WTC11 (cell line): ENCODE measurements at regions not wholly inside any gene's neighbourhood (a gene's known extent, or its start where the extent isn't known, plus 50 kb on each side); places are given as distances from the start of the nearest gene placed in this dataset.

Experiments used
- ATAC-seq: fragments of 200-7000 bp; cut with Tn5 transposase; 2 replicates; pipeline ENCODE4 v1.10.0; 2021; ENCODE audit warnings: mild to moderate bottlenecking, moderate library complexity
- CTCF ChIA-PET: fragments of 300-600 bp; sonication (Branson Sonifier 250); formaldehyde crosslinking; loops from one replicate; lab custom pipeline; 2021; ENCODE audit warnings: antibody characterized with exemption; lab: Charles Lee
- POLR2A ChIA-PET: fragments of 350-600 bp; sonication (Branson Sonifier 250); formaldehyde crosslinking; loops from one replicate; lab custom pipeline; 2021; ENCODE audit warnings: antibody characterized with exemption; lab: Charles Lee
- DNase-seq: peaks from one replicate; pipeline ENCODE4 v3.0.0; 2021; ENCODE audit warnings: low spot score
- H3K27ac Mint-ChIP-seq: 2 replicates; pipeline ENCODE4 v1.8.0; 2021; ENCODE audit warnings: mixed read lengths
- H3K27me3 Mint-ChIP-seq: 2 replicates; pipeline ENCODE4 v1.8.0; 2021; ENCODE audit warnings: low read depth, mild to moderate bottlenecking, moderate library complexity, mixed read lengths
- H3K36me3 Mint-ChIP-seq: 2 replicates; pipeline ENCODE4 v1.8.0; 2021; ENCODE audit warnings: mixed read lengths
- H3K4me1 Mint-ChIP-seq: 2 replicates; pipeline ENCODE4 v1.8.0; 2022; ENCODE audit warnings: mixed read lengths
- H3K4me3 Mint-ChIP-seq: 2 replicates; pipeline ENCODE4 v1.8.0; 2021; ENCODE audit warnings: mild to moderate bottlenecking, moderate library complexity, mixed read lengths
- H3K9me3 Mint-ChIP-seq: 2 replicates; pipeline ENCODE4 v1.8.0; 2021; ENCODE audit warnings: mixed read lengths
- CBFB ChIP-seq: sonication (generic); formaldehyde crosslinking; IDR thresholded peaks from 2 replicates; pipeline ENCODE4 v1.8.1; 2022; ENCODE audit warnings: mild to moderate bottlenecking, low read depth, missing genetic modification reagents
- CREB1 ChIP-seq: sonication (generic); formaldehyde crosslinking; IDR thresholded peaks from 2 replicates; pipeline ENCODE4 v1.8.0; 2023; ENCODE audit warnings: mild to moderate bottlenecking, missing genetic modification reagents
- FOXJ3 ChIP-seq: sonication (generic); formaldehyde crosslinking; IDR thresholded peaks from 2 replicates; pipeline ENCODE4 v1.9.0; 2021; ENCODE audit warnings: missing genetic modification reagents, mild to moderate bottlenecking, borderline replicate concordance
- GABPB1 ChIP-seq: sonication (generic); formaldehyde crosslinking; IDR thresholded peaks from 2 replicates; pipeline ENCODE4 v1.8.1; 2023; ENCODE audit warnings: mild to moderate bottlenecking, missing genetic modification reagents
- MXD4 ChIP-seq: fragments of 250-450 bp; sonication (Bioruptor Pico); IDR thresholded peaks from 2 replicates; pipeline ENCODE4 v1.8.0; 2021; ENCODE audit warnings: mild to moderate bottlenecking, moderate library complexity, borderline replicate concordance
- NR3C1 ChIP-seq: sonication (generic); formaldehyde crosslinking; conservative IDR thresholded peaks from 2 replicates; pipeline ENCODE4 v1.8.1; 2023; ENCODE audit warnings: low read depth, mild to moderate bottlenecking, missing genetic modification reagents
- RELA ChIP-seq: sonication (generic); formaldehyde crosslinking; IDR thresholded peaks from 2 replicates; pipeline ENCODE4 v1.8.1; 2022; ENCODE audit warnings: missing genetic modification reagents, mild to moderate bottlenecking, borderline replicate concordance
- RORB ChIP-seq: fragments of 250-450 bp; sonication (Bioruptor Pico); IDR thresholded peaks from 2 replicates; pipeline ENCODE4 v1.9.0; 2021; ENCODE audit warnings: mild to moderate bottlenecking
- SMAD3 ChIP-seq: sonication (generic); formaldehyde crosslinking; IDR thresholded peaks from 2 replicates; pipeline ENCODE4 v1.8.0; 2022; ENCODE audit warnings: missing genetic modification reagents, mild to moderate bottlenecking, borderline replicate concordance
- SMAD4 ChIP-seq: sonication (generic); formaldehyde crosslinking; IDR thresholded peaks from 2 replicates; pipeline ENCODE4 v1.8.0; 2022; ENCODE audit warnings: mild to moderate bottlenecking, missing genetic modification reagents
- SOX15 ChIP-seq: fragments of 250-450 bp; sonication (Bioruptor Pico); IDR thresholded peaks from 2 replicates; pipeline ENCODE4 v1.9.0; 2021; ENCODE audit warnings: mild to moderate bottlenecking
- SP1 ChIP-seq: sonication (generic); formaldehyde crosslinking; conservative IDR thresholded peaks from 2 replicates; pipeline ENCODE4 v1.8.1; 2022; ENCODE audit warnings: missing genetic modification reagents
- TEAD4 ChIP-seq: sonication (generic); formaldehyde crosslinking; IDR thresholded peaks from 2 replicates; pipeline ENCODE4 v1.8.0; 2022; ENCODE audit warnings: mild to moderate bottlenecking, missing genetic modification reagents
- ZBTB21 ChIP-seq: sonication (generic); formaldehyde crosslinking; IDR thresholded peaks from 2 replicates; pipeline ENCODE4 v1.8.1; 2023; ENCODE audit warnings: mild to moderate bottlenecking, missing genetic modification reagents, borderline replicate concordance
- ZNF121 ChIP-seq: sonication (generic); formaldehyde crosslinking; IDR thresholded peaks from 2 replicates; pipeline ENCODE4 v1.8.0; 2023; ENCODE audit warnings: missing genetic modification reagents
- ZNF219 ChIP-seq: sonication (generic); formaldehyde crosslinking; IDR thresholded peaks from 2 replicates; pipeline ENCODE4 v1.8.0; 2023; ENCODE audit warnings: missing genetic modification reagents, mild to moderate bottlenecking, borderline replicate concordance
- ZNF396 ChIP-seq: fragments of 250-450 bp; sonication (Bioruptor Pico); IDR thresholded peaks from 2 replicates; pipeline ENCODE4 v1.8.0; 2021; ENCODE audit warnings: mild to moderate bottlenecking, moderate library complexity, borderline replicate concordance
- ZNF671 ChIP-seq: fragments of 250-450 bp; sonication (Bioruptor Pico); IDR thresholded peaks from 2 replicates; pipeline ENCODE4 v1.8.0; 2021; ENCODE audit warnings: mild to moderate bottlenecking
- TF ChIP-seq, protein P1 (sequence below): sonication (generic); formaldehyde crosslinking; IDR thresholded peaks from 2 replicates; pipeline ENCODE4 v1.8.1; 2023; ENCODE audit warnings: mild to moderate bottlenecking, missing genetic modification reagents, moderate library complexity
- TF ChIP-seq, protein P2 (sequence below): sonication (generic); formaldehyde crosslinking; IDR thresholded peaks from 2 replicates; pipeline ENCODE4 v1.8.1; 2022; ENCODE audit warnings: low read depth, mild to moderate bottlenecking, moderate library complexity, missing genetic modification reagents, borderline replicate concordance
- TF ChIP-seq, protein P3 (sequence below): sonication (generic); formaldehyde crosslinking; IDR thresholded peaks from 2 replicates; pipeline ENCODE4 v1.8.0; 2023; ENCODE audit warnings: missing genetic modification reagents, mild to moderate bottlenecking, borderline replicate concordance
- TF ChIP-seq, protein P4 (sequence below): sonication (generic); formaldehyde crosslinking; IDR thresholded peaks from 2 replicates; pipeline ENCODE4 v1.8.1; 2023; ENCODE audit warnings: mild to moderate bottlenecking, missing genetic modification reagents, borderline replicate concordance
- TF ChIP-seq, protein P5 (sequence below): sonication (generic); formaldehyde crosslinking; IDR thresholded peaks from 2 replicates; pipeline ENCODE4 v1.8.1; 2022; ENCODE audit warnings: low read depth, missing genetic modification reagents, borderline replicate concordance

DNA sequence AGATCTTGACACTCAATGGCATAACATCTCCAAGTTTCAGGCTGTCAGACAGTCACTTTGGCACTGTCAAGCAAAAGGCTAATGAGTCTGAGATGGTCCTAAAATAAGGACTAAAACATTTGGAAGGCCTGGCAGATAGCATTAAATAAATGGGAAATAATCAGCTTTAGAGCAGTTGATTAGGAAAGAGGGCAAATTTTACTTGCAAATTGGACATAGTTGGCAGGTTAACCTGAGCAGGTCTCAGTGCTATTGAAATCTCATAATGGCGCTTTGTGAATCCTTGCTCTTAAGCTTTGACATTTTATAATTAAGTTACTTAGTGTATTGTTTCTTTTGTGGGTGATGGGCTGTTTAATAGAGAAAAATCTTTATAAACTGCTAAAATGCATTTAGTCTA lies 1003.1 kb upstream of the GBE1 start:
- H3K4me3 Mint-ChIP-seq: no peak overlapping the region
- no peak overlapping the region for H3K27ac Mint-ChIP-seq
- H3K27me3 Mint-ChIP-seq: no peaks in the 10 kb centered on the region
- DNase-seq (no peak), ATAC-seq (no peak)
- H3K36me3 Mint-ChIP-seq: no peaks in the 10 kb centered on the region
- ChIA-PET POLR2A (no interaction called here), CTCF (no interaction called here)
- H3K4me1 Mint-ChIP-seq: no peaks in the 10 kb centered on the region
- peaks cover 12% of the 10 kb centered on the region for H3K9me3 Mint-ChIP-seq
- TF ChIP-seq, protein P1, sequence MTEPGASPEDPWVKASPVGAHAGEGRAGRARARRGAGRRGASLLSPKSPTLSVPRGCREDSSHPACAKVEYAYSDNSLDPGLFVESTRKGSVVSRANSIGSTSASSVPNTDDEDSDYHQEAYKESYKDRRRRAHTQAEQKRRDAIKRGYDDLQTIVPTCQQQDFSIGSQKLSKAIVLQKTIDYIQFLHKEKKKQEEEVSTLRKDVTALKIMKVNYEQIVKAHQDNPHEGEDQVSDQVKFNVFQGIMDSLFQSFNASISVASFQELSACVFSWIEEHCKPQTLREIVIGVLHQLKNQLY (CRISPR knock-in tag): no peak
- TF ChIP-seq, protein P2, sequence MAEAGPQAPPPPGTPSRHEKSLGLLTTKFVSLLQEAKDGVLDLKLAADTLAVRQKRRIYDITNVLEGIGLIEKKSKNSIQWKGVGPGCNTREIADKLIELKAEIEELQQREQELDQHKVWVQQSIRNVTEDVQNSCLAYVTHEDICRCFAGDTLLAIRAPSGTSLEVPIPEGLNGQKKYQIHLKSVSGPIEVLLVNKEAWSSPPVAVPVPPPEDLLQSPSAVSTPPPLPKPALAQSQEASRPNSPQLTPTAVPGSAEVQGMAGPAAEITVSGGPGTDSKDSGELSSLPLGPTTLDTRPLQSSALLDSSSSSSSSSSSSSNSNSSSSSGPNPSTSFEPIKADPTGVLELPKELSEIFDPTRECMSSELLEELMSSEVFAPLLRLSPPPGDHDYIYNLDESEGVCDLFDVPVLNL (CRISPR knock-in tag): no peak
- TF ChIP-seq MXD4 (CRISPR knock-in tag) (no peak), RELA (no peak), ZNF396 (no peak), ZBTB21 (CRISPR knock-in tag) (no peak), NR3C1 (CRISPR knock-in tag) (no peak), ZNF121 (CRISPR knock-in tag) (no peak)
- TF ChIP-seq, protein P3, sequence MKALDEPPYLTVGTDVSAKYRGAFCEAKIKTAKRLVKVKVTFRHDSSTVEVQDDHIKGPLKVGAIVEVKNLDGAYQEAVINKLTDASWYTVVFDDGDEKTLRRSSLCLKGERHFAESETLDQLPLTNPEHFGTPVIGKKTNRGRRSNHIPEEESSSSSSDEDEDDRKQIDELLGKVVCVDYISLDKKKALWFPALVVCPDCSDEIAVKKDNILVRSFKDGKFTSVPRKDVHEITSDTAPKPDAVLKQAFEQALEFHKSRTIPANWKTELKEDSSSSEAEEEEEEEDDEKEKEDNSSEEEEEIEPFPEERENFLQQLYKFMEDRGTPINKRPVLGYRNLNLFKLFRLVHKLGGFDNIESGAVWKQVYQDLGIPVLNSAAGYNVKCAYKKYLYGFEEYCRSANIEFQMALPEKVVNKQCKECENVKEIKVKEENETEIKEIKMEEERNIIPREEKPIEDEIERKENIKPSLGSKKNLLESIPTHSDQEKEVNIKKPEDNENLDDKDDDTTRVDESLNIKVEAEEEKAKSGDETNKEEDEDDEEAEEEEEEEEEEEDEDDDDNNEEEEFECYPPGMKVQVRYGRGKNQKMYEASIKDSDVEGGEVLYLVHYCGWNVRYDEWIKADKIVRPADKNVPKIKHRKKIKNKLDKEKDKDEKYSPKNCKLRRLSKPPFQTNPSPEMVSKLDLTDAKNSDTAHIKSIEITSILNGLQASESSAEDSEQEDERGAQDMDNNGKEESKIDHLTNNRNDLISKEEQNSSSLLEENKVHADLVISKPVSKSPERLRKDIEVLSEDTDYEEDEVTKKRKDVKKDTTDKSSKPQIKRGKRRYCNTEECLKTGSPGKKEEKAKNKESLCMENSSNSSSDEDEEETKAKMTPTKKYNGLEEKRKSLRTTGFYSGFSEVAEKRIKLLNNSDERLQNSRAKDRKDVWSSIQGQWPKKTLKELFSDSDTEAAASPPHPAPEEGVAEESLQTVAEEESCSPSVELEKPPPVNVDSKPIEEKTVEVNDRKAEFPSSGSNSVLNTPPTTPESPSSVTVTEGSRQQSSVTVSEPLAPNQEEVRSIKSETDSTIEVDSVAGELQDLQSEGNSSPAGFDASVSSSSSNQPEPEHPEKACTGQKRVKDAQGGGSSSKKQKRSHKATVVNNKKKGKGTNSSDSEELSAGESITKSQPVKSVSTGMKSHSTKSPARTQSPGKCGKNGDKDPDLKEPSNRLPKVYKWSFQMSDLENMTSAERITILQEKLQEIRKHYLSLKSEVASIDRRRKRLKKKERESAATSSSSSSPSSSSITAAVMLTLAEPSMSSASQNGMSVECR: no peak

DNA sequence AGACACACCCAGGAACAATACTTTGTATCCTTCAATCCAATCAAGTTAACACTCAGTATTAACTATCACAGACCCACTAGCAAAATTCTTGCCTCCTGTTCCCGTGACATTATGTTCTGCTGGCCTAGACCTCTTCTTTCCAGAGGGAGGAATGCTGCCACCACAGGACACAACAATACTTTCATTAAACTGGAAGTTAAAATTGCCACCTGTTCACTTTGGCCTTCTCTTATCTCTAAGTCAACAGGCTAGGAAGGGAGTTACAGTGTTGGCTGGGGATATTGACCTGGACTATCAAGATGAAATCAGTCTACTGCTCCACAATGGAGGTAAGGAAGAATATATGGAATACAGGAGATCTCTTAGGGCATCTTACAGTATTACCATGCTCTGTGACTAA lies 1000.4 kb upstream of the GBE1 start:
- ATAC-seq: no peak
- Mint-ChIP-seq H3K27ac (no peak overlapping the region), H3K36me3 (no peaks in the 10 kb centered on the region), H3K27me3 (no peaks in the 10 kb centered on the region), H3K4me1 (peaks cover 8% of the 10 kb centered on the region), H3K4me3 (no peak overlapping the region), H3K9me3 (peaks cover 12% of the 10 kb centered on the region)
- CTCF ChIA-PET: no interaction called here
- TF ChIP-seq SP1 (CRISPR knock-in tag) (no peak), NR3C1 (CRISPR knock-in tag) (no peak), CBFB (no peak), RORB (no peak), CREB1 (CRISPR knock-in tag) (no peak), ZNF219 (CRISPR knock-in tag) (no peak), ZNF671 (CRISPR knock-in tag) (no peak), GABPB1 (CRISPR knock-in tag) (no peak), FOXJ3 (CRISPR knock-in tag) (no peak), SMAD3 (CRISPR knock-in tag) (no peak), TEAD4 (no peak), SOX15 (CRISPR knock-in tag) (no peak), ZNF396 (no peak), SMAD4 (no peak)
- TF ChIP-seq, protein P1 (CRISPR knock-in tag): no peak
- TF ChIP-seq, protein P2 (CRISPR knock-in tag): no peak
- TF ChIP-seq, protein P4, sequence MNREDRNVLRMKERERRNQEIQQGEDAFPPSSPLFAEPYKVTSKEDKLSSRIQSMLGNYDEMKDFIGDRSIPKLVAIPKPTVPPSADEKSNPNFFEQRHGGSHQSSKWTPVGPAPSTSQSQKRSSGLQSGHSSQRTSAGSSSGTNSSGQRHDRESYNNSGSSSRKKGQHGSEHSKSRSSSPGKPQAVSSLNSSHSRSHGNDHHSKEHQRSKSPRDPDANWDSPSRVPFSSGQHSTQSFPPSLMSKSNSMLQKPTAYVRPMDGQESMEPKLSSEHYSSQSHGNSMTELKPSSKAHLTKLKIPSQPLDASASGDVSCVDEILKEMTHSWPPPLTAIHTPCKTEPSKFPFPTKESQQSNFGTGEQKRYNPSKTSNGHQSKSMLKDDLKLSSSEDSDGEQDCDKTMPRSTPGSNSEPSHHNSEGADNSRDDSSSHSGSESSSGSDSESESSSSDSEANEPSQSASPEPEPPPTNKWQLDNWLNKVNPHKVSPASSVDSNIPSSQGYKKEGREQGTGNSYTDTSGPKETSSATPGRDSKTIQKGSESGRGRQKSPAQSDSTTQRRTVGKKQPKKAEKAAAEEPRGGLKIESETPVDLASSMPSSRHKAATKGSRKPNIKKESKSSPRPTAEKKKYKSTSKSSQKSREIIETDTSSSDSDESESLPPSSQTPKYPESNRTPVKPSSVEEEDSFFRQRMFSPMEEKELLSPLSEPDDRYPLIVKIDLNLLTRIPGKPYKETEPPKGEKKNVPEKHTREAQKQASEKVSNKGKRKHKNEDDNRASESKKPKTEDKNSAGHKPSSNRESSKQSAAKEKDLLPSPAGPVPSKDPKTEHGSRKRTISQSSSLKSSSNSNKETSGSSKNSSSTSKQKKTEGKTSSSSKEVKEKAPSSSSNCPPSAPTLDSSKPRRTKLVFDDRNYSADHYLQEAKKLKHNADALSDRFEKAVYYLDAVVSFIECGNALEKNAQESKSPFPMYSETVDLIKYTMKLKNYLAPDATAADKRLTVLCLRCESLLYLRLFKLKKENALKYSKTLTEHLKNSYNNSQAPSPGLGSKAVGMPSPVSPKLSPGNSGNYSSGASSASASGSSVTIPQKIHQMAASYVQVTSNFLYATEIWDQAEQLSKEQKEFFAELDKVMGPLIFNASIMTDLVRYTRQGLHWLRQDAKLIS (CRISPR knock-in tag): no peak
- TF ChIP-seq, protein P5, sequence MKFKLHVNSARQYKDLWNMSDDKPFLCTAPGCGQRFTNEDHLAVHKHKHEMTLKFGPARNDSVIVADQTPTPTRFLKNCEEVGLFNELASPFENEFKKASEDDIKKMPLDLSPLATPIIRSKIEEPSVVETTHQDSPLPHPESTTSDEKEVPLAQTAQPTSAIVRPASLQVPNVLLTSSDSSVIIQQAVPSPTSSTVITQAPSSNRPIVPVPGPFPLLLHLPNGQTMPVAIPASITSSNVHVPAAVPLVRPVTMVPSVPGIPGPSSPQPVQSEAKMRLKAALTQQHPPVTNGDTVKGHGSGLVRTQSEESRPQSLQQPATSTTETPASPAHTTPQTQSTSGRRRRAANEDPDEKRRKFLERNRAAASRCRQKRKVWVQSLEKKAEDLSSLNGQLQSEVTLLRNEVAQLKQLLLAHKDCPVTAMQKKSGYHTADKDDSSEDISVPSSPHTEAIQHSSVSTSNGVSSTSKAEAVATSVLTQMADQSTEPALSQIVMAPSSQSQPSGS (CRISPR knock-in tag): no peak
- POLR2A ChIA-PET: no interaction called here
- no peak for DNase-seq
